CMK (cell line): ENCODE measurements at regions not wholly inside any gene's neighbourhood (a gene's known extent, or its start where the extent isn't known, plus 50 kb on each side); places are given as distances from the start of the nearest gene placed in this dataset.

ENCODE experiments used
- DNase-seq: peaks from one replicate; pipeline ENCODE4 v3.0.0-alpha.2; 2010; ENCODE audit warnings: low read depth

DNA sequence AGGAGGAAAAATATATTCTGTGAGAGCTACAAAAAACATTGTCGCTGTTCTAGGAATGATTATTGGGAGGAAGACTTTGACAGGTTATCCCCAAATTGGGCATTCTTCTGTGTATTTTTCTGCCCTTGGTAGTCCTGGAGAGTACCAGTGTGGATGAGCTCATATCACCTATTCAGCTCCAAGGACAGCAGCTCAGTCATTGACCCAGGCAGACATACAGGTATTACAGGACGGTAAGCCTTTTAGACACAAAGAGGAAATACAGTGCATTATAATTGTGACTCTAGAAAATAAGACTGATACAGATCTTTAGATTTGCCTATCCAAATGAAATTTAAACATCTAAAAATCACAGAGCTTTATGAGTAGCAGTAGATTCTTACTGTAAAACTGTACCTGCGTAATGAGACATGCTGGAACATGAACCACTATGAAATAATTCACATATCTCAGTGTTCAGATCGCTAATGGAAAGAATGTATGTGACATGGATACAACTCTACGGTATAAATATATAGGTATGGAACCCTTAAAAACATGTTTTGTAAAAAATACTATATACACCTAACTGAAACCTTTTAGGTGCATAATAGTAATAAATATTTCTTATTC is 56.0 kb downstream of the PLK2 start:
- no peak for DNase-seq

DNA sequence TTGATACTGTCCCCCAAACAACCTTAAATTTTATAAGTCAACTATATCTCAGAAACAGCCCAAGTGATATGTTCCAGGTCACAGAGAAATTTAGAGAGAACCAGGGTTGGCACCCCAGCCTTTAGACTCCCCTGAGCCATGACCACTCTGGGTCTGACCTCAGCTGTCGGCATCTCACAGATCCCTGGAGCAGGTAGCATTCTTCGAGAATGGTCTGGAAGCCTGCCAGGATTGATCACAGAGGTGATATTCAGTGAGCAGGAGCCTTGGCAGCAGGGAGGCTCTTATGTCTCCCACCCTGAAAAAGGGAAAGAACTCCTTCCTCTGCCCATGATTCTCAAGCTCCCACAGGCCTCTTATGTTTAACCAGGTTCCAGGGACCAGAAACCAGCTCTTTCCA is 58.2 kb downstream of the PLK2 start:
- DNase-seq = no peak

DNA sequence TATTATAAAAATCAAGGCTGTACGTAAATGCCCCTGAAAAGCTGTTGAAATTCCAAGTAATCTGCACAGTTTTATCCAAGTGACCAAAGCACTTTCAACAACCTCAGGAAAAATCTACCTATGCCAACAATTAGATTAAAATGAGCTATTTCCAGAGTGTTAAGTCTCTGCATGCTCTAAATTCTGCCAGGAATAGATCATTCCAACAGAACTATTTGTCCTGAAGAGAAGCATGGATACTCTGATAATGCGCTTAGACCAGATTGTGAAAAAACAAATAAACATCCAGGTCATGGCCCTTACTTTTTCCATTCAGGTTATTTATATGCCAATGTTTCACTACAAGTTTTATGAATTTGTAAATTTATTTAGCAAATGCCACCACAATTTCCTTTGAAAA is 59.1 kb downstream of the PLK2 start:
- no peak for DNase-seq

DNA sequence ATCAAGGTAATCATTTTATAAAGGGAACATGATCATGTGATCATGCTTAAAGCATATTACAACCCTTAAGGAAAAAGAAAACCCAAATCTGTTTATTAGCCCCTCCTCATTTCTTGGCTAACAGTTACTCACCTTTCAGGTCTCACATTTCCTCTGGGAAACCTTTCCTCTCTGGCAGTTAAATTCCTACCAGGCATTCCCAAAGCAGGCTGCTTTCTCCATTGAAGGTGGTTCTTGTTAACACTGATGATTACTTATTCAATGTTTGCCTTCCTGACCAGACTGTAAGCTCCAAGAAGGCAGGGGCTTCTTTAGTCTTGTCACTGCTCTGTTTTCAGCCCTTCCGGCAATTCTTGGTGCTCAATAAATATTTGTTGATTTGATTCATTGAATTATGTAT is 59.9 kb downstream of the PLK2 start:
- DNase-seq = no peak

DNA sequence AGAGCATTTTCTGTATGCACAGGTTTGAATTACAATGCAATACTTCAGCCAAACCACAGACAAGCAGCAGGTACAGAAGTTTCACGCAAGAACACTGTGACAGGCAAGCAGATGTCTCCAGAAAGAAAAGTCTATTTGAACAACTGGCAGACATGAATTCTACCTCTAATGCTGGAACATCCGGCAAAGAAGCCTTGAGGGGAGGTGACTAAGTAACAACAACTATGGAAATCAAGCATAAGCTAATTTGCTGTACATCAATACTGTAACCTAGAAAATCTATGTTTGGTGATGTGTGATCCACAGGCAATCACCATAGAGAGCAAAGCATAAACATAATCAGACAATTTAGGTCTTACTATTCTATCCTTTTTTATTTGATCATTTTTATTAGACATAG is 65.5 kb downstream of the PLK2 start:
- DNase-seq = no peak

DNA sequence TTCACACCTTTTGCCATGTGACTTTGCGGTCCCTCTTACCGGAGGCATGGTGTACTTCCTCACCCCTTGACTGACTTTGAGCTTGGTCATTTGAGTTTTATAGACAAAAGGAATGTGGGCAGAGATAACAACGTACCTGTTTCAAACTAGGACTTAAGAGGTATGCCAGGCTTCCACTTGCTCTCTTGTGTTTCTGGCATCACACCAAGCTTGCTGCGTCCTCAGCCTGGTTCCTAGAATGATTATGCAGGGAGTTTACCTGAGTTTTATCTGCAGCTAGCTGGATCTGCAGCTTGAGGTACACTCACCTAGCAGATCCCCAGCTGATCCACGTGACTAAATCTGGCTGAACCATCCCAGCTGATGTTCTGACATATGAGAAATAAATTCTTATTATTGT is 66.2 kb downstream of the PLK2 start:
- no peak for DNase-seq

DNA sequence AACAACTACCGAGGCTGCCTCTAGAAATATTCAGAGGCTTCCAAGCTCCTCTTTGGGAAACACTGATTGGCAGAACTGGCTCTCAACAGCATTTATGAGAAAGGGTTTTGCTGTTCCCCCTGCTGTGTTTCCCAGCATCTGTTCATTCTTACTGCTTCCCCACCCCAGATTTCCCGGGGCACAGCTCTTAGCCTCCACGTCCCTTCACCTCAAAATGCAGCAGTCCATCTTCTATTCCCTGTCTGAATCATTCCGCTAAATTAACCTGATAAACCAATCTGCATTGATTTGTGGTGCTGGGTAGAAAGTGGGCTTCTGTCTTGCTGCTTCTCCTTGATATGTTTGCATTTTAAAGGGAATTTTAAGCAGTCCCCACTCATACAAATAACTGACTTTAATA is 67.4 kb downstream of the PLK2 start:
- no peak for DNase-seq

DNA sequence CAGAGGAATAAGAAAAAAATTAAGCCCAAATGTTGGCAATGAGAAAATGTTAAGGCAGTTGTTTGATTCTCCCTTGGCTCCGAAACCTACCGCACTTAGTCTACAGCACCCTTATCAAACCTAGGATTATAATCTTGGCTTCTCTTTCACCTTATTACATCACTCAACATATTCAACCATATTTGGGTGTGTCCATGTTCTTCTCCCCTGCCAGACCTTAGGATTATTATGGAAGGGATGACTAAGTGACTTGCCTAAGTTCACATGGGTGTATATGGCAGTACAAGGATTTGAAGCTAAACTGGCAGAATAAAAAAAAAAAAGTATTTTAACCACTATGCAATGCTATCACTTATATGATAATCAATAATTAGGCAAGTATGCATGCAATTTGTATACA is 76.4 kb downstream of the PLK2 start:
- DNase-seq = no peak

DNA sequence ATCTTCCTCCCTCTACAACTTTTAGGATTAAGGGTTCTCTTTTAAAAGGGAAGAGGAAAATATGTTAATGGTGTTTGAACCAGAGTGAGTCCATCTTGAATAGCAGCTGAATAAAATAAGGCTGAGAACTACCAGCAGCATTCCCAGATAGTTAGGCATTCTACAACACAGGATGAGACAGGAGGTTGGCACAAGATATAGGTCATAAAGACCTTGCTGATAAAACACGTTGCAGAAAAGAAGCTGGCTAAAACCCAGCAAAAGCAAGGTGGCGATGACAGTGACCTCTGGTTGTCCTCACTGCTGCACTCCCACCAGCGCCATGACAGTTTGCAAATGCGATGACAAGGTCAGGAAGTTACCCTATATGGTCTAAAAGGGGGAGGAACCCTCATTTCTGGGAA is 77.8 kb downstream of the PLK2 start:
- no peak for DNase-seq

DNA sequence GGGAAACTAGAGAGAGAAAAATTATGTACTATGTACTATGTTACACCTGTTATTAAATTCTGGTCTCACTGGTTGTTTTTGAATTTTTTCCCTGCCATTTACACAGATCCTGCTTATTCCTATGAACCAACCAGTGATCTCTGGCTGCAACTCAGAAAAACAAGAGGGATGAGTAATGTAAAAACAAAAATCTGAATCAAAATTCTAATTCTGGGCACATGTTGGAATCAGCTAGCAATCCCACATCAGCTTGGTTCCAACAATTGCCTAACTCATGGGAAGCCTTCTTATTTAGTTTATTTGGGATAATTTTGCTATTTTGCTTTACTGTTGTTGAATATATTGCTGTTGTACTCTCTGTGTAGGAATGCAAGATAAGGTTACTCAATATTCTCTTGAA is 78.3 kb downstream of the PLK2 start:
- DNase-seq = no peak

DNA sequence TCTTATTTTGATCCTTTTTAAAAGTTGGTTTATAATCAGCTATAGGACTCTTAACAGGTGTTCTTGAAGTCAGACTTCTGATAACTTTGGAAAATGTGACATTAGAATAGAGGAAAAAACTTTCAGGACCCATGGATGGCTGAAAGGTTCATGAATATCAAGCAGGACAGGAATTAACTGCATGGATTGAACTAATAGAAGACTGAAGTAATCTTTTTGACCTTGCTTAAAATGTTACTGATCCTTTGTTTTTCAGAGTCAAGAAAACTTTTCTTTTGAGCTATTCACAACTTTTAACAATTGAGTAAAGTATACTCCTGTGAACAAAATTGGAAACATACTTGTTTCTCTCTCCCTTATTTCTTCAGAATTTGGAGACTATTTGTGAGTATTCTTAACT is 79.2 kb downstream of the PLK2 start:
- no peak for DNase-seq

DNA sequence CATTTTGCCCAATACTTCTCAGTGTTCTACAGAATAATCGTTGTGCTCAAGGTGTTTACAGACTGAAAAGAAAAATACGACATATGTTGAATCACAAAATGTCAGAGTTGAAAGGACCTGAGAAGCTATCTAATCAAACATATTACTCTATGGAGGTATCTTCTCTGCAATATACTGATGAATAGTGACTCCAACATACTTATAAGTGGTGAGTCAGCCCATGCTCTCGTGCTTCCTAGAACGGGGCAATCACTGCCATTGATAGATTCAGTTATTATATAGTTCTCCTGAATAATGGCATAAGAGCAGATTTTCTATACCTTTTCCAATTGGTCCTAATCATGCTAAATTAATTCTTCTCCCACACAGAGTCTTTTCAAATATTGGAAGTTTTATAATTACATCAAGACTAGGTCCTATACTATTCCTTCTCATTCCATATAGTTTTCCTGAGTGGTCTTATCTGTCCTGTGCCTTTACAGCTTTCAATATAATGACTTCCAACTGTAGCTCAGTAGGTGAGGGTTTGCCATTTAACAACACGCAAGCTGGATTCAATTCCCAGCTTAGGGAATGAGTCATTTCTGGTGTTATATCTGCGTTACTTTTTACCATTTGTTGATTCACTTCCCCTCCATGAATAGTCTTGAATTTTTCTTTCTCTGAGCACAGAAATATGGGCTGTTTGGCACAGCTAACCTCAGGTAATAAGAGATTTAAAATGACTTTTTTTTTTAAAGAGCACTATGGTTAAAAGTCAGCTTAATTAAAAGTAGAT is 81.1 kb downstream of the PLK2 start:
- no peak for DNase-seq

DNA sequence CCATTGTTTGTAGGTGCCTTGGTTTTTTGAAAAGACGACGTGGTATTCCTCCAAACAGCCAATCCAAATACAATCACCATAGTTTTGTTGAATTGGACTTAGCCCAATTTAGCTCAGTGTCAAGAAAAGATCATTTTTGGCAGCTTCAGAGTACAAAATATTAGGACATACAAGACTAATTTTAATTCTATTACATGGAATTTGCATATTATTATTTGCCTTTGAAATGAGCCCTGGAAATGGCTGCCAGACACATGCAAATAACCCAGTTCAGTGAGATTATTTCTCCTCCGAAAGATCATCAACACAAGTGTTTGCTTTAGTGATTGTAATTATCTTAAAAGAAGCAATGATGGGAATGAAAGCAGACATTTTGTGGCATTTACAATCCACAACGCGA is 89.3 kb downstream of the PLK2 start:
- DNase-seq = no peak

DNA sequence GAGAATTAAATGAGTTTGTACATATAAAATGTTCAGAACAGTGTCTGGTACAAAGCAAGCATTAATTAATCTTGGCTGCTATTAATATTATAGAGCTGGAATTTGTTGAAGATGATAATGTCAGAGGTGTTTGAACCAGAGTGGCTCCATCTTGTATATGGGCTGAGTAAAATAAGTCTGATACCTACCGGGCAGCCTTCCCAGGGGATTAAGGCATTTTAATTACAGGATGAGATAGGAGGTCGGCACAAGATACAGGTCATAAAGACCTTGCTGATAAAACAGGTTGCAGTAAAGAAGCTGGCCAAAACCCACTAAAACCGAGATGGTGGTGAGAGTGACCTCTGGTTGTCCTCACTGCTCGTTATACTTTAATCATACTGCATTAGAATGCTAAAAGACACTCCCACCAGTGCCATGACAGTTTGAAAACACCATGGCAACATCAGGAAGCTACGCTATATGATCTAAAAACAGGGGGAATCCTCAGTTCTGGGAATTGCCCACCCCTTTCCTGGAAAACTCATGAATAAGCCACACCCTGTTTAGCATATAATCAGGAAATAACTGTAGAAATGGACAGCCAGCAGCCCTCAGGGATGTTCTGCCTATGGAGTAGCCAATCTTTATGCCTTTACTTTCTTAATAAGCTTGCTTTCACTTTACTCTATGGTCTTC is 90.2 kb downstream of the PLK2 start:
- DNase-seq = no peak

DNA sequence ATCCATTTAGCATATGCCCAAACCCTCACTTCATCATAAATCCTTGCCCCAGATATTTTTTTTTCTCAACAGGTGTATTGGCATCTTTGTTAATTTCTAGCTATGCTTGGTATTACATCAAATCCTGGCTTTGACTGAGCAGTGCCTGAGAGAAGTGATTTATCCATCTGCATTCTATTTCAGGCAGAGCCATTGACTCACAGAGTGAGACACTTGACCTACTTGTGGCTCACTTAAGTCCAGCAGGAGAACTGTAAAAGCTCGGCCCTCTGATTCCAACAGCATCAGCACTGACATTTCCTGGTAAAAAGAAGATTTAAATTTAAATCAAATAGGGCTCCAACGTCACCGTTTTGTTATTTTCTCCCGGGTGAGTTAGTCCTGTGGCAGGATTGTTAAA is 93.4 kb downstream of the PLK2 start:
- DNase-seq = no peak

DNA sequence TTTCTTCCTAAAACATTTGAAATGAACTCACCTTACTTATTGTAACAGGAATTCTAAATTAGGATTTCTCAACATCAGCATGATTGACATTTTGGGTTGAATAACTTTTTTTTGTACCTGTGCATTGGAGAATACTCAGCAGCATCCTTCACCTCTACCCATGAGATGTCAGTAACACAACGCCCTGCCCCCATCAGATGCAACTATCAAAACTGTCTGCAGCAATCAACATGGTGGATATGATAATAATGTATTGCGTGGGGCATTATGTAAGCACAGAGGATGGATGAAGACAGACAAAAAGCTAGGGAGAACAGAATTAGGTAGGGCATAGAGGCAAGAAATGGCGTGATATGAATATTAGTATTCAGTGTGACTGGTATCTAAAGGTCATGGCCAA is 94.1 kb downstream of the PLK2 start:
- no peak for DNase-seq

DNA sequence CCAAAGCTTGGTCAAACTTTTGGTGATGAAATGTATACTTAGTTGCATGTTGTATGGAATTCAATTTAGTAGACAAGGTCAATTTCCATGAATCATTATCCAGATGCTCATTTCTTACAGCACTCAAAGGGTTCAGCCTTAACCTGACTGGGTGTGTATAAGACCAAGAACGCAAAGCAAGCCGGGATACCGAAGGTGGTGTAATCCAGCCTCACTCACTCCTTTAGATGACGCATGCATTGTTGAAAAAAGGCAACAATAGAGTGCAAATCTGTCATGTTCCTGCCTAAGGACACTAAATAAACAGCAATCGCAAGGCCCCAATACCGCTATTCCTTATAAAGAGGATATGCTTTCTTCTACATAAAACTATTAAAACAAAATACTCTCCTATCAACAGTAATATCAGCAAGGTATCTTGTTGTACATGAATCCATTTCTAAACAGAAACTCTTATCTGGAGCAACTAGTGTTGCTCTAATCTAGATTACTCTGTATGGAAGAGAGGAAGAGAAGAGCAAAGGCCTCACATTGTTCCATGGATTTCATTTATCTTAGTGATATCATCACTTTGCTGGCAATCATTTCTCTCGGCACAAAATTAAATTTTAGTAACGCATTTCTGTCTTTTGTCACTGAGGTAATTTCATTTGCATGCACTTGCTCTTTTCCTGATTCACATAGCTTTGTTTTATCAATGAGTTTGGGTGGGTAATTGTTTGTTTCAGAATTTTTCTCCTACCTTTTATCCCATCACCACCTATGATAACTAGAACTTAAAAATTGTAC is 96.2 kb downstream of the PLK2 start:
- DNase-seq = no peak

DNA sequence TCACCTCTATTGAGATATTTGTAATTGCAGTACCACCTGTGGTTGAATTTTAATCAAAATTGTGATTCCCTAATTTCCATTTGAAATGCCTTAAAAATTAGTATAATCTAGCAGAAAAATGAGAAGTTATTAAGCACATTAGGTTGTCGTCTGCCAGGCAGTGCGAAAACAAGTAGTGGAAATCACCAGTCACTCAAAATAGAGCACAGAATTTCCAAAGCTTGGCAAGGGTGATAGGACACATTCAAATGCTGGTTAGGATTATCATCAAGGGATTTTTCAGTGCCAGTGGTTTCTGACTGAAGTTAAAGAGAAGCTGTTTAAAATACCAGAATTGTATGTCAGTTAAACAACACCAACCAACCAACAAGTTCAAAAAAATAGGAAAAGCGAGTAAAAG is 97.8 kb downstream of the PLK2 start:
- no peak for DNase-seq

DNA sequence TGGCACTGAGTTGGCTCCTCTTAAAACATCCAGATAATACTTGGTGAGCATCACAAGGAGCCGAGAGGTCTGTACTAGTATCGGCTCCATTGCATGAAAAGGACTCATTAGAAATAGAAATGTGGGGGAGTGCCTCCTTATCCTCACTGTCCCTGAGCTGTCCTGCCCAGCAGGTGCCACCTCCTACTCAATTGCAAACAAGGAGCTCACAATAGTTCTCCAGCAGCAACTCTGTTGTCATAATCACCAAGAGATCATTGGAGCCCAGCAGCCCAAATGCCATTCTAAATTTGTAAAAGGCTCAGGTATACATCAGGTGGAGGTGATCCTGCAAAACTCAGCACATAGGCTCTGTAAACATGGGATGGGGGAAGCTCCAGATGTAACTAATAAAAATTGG is 99.1 kb downstream of the PLK2 start:
- DNase-seq = no peak

DNA sequence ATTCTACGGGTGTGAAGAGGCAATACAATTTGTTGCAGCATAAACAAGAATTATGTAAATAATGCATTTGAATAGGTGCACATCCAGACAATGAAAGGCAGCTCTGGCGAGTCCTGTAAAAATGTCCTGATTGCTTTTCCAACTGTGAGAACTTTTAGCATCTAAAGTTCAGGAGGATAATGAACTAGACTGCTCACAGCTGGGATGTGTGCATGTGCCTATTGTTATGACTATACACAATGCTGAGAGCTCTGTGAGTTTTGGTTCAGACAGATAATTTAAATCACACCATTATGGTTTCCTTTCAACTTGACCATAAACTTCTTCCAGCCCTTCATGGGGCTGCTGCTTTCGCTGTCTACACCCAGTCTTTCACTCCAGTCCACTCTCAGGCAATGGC is 99.9 kb downstream of the PLK2 start:
- DNase-seq = no peak

DNA sequence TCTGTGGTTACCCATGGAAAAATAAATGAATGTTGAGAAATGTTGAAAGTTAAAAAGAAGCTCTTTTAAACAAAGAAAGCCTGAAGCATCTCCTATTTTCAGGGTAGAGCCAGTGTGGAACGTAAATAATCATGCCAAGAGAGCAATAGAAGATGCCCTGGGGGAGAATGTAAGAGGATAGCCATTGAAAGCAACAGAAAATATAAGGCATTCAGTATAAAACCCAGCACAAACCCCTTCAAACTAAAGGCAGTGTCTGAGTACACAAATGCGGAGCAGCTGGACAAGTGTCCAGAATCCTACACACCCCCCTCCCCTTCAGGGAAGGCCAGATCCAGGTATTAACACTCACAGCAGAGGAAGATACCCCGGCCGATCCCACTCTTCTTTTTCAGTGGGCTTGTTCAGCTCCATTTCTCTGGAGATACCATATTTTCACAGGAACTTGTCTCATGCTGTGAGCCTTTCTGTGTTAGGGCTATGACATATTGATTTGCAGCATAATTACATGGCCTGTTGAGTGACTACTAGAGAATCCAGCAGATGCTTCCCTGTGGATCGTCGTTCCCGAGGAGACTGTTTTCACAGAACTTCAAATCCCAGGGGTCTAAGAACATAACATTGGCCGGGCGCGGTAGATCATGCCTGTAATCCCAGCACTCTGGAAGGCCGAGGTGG is 101.2 kb downstream of the PLK2 start:
- DNase-seq = no peak

DNA sequence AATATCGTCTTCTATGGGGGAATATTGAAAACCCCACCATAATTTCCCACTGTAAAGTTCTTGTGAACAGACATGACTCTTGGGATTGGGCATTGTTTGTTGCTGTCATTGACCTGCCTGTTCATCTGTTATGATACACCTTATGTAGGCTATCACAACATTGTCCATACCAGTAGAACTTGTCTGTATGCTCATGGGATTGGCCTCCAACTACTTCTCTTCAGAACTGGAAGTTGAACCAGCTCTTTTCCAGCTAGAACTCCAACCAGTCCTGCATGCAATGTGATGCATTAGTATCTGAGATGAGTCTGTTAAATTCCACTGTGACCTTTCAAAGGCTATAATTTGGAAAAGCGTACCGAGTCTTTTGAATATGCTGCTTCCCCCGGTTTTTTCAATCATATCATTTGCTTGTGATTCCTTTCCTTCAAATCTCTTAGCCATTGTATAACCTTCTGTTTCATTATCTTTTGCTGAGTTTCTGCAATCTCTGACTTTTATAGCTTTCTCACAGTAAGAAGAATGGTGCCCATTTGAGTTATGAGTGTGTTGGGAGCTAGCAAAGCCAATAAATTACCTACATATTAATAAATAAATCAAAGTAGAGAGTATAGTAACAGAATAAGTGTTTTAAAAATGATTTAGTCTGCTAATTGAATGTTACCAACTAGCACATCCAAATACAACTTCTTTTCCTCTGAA is 101.9 kb downstream of the PLK2 start:
- DNase-seq = no peak
